ENCODE measurements at regions not wholly inside any gene's neighbourhood (a gene's known extent, or its start where the extent isn't known, plus 50 kb on each side); places are given as distances from the start of the nearest gene placed in this dataset.
"Not testable (repeated sequence)": the region's sequence is repeated elsewhere in the genome, so short reads cannot be mapped to it uniquely, and the experiment has no call there.

DNA sequence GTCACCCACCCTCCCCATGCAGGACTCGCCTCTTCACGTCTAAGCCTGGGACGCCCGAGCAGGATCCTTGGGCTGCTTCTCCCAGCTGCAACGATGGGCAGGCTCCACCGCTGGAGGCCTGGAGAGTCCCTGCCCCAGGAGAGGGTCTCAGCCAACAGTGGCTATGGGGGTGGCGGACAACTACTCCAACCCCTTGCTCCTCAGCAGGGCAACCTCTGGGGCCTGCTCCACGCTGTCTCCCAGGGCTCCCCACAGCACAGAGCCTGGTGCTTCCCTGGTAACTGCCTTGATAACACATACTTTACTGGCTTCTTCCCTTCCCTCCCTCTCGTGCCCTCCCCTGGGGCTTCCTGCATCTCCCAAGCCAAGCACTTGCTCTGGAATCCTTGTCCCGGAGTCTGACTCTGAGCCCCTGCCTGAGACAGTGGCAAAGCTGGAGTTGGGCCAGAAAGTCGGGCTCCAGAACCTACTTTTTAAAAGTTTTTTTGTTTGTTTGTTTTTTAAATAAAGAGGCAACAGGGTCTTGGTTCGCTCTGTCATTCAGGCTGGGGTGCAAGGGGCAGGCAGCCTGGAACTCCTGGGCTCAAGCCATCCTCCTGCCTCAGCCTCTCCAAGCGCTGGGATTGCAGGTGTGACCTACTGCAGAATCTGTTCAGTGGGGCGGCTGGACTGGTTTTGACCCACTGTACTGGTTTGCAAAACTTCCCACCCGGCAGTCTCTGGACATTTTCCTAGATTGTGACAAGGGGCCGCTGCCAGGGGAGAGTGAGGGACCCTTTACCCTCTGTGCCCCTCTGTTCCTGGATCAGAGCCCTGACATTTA is 99.4 kb downstream of the TNFRSF13B start:
- Histone ChIP-seq H3K9me3 (ENCODE audit: control insufficient read depth in 1 of 2, insufficient read depth in 1 of 2, low read depth in 1 of 2, low read length in 2 of 2) (no peaks in the 10 kb centered on the region), H3K4me1 (ENCODE audit: control insufficient read depth in 1 of 2, insufficient read depth in 2 of 2, low read length in 2 of 2) (peaks cover 0 to 14% of the 10 kb centered on the region in 2 experiments; a peak in 2 of 4 replicates), H3K9ac (ENCODE audit: low read length) (no peak overlapping the region), H3K36me3 (ENCODE audit: control insufficient read depth in 1 of 2, insufficient read depth in 2 of 2, low read length in 2 of 2) (no peaks in the 10 kb centered on the region), H2AFZ (ENCODE audit: low read depth, low read length, poor library complexity, severe bottlenecking) (no peak overlapping the region), H4K20me1 (ENCODE audit: insufficient read depth) (no peaks in the 10 kb centered on the region), H3K27me3 (ENCODE audit: insufficient read depth, low read length) (no peaks in the 10 kb centered on the region), H3K79me2 (ENCODE audit: insufficient read depth, low read length) (no peaks in the 10 kb centered on the region), H3K4me3 (replicated peaks in 1 of 2; ENCODE audit: low read depth in 1 of 2, low read length in 2 of 2) (no peak overlapping the region), H3K9me2 (ENCODE audit: insufficient read depth) (no peaks in the 10 kb centered on the region), H3K4me2 (ENCODE audit: low read length) (no peak overlapping the region), H3K27ac (ENCODE audit: low read depth, low read length) (no peak overlapping the region)
- no peak; the same call in 1 of the 2 replicates for ATAC-seq
- intact Hi-C loops (cut with micrococcal nuclease): loop anchor here (10.0 kb wide), 1 partner anchor 348 kb away; no protein-coding TSS in a partner anchor
- ChIA-PET POLR2A (no interaction called here), RAD21 (ENCODE audit: low non-redundant PET in 1 of 2, low total read pairs in 2 of 2, uncharacterized antibody in 2 of 2, unreplicated experiment in 2 of 2) (no interaction called here), CTCF (no interaction called here)
- no peak for DNase-seq (ENCODE audit: low read depth, low spot score)
- BruUV-seq (replicated peaks): no TSS peak
- TF ChIP-seq SIN3A (IDR thresholded peaks at IDR 0.05; ENCODE audit: low read depth) (no peak), ZFX (IDR thresholded peaks at IDR 0.05) (no peak), RAD21 (IDR thresholded peaks at IDR 0.05; ENCODE audit: low read depth) (no peak), POLR2A (IDR thresholded peaks at IDR 0.05; ENCODE audit: borderline replicate concordance, extremely low read depth, insufficient read depth, insufficient read length) (no peak), SP1 (IDR thresholded peaks at IDR 0.05; ENCODE audit: low read depth) (no peak), ELF1 (IDR thresholded peaks at IDR 0.05; ENCODE audit: borderline replicate concordance, low read depth) (no peak), EZH2phosphoT487 (IDR thresholded peaks at IDR 0.05; ENCODE audit: borderline replicate concordance) (no peak)

DNA sequence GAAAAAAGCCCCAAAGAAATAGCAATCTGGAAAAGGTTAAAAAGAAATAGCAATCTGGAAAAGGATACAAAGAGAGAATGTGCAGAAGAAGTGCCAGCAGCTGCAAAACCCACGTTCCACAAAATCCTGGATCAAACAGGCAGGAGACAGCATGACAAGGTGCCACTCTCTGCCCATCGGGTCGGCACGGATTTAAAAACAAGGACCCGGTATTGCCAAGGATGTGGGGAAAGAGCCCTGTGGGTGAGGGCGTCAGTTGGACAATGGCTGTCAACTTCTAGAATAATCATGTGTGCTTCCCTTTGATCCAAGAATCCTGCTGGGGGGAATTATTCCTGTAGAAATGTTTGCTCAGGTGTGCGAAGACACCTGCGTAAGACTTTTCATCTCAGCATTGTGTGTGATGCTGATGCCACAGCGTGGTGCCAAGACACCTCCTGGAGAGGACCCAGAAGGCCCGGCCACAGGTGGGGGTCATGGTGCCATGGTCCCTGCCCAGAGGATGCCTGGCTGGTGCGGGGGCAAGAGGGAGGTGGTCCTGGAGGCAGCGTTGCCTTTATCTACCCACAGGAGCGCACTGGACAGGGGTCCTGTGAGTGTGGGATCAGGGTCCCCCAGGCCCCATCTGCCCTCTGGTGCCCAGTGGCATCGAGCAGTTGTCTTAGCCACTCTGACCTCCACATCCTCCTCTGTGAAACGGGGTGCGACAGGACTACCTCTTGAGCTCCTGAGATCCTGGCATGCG is 100.3 kb downstream of the TNFRSF13B start:
- H3K27ac ChIP-seq (ENCODE audit: low read depth, low read length); H3K36me3 ChIP-seq (ENCODE audit: control insufficient read depth in 1 of 2, insufficient read depth in 2 of 2, low read length in 2 of 2); H3K9me3 ChIP-seq (ENCODE audit: control insufficient read depth in 1 of 2, insufficient read depth in 1 of 2, low read depth in 1 of 2, low read length in 2 of 2); H3K9me2 ChIP-seq (ENCODE audit: insufficient read depth); POLR2A ChIA-PET; H3K4me3 ChIP-seq (replicated peaks in 1 of 2; ENCODE audit: low read depth in 1 of 2, low read length in 2 of 2); BruUV-seq (replicated peaks); H3K79me2 ChIP-seq (ENCODE audit: insufficient read depth, low read length); H3K9ac ChIP-seq (ENCODE audit: low read length); RAD21 ChIA-PET (ENCODE audit: low non-redundant PET in 1 of 2, low total read pairs in 2 of 2, uncharacterized antibody in 2 of 2, unreplicated experiment in 2 of 2); CTCF ChIA-PET; H3K4me2 ChIP-seq (ENCODE audit: low read length); H3K27me3 ChIP-seq (ENCODE audit: insufficient read depth, low read length); H2AFZ ChIP-seq (ENCODE audit: low read depth, low read length, poor library complexity, severe bottlenecking); DNase-seq (ENCODE audit: low read depth, low spot score); H4K20me1 ChIP-seq (ENCODE audit: insufficient read depth); ATAC-seq: not testable (repeated sequence)
- intact Hi-C loops (cut with micrococcal nuclease): loop anchor here (10.0 kb wide), 1 partner anchor 347 kb away; no protein-coding TSS in a partner anchor
- H3K4me1 ChIP-seq (ENCODE audit: control insufficient read depth in 1 of 2, insufficient read depth in 2 of 2, low read length in 2 of 2): peaks cover 5 to 21% of the 10 kb centered on the region in 2 experiments

Data from HCT116 (cell line).